Endothelial cell of umbilical vein (primary cell): ENCODE measurements at regions not wholly inside any gene's neighbourhood (a gene's known extent, or its start where the extent isn't known, plus 50 kb on each side); places are given as distances from the start of the nearest gene placed in this dataset.

ENCODE experiments used
- BruUV-seq: library from RNA; stranded (reverse); fragments of 400-500 nt; replicated peaks from 2 replicates; lab custom pipeline; 2021; lab: Mats Ljungman, UMichigan
- CTCF ChIA-PET: fragments of 300-600, 350-600 bp; sonication (Branson Sonifier 250); formaldehyde crosslinking; loops from one replicate; lab custom pipeline; 2021; ENCODE audit warnings: antibody characterized with exemption, inconsistent platforms; lab: Charles Lee
- POLR2A ChIA-PET: fragments of 300-600, 350-600 bp; sonication (Branson Sonifier 250); formaldehyde crosslinking; loops from one replicate; lab custom pipeline; 2021; ENCODE audit warnings: antibody characterized with exemption, inconsistent platforms; lab: Charles Lee
- DNase-seq: peaks from one replicate; pipeline ENCODE4 v3.0.0-alpha.2; 2011; ENCODE audit warnings: low read depth, low spot score
- FAIRE-seq: peaks from 2 replicates; lab custom pipeline; 2011; peaks lifted over from hg19 to GRCh38; lab: Jason Lieb, UNC
- H2AFZ ChIP-seq: 2 replicates; pipeline ENCODE4 v1.6.0; 2012; ENCODE audit warnings: low read depth, low read length, control low read depth, inconsistent platforms
- H3K27ac ChIP-seq: 2 replicates; pipeline ENCODE4 v1.5.1; 2011; ENCODE audit warnings: low read depth, mild to moderate bottlenecking, control low read depth, low read length, moderate library complexity; ENCODE audit not compliant: insufficient read depth
- H3K27me3 ChIP-seq, 2 experiments: 2 replicates each; pipeline versions ENCODE4 v1.6.0 to v1.6.1; 2011; ENCODE audit warnings: low read length in 2 of 2, mixed read lengths in 1 of 2; ENCODE audit not compliant: control insufficient read depth in 2 of 2, insufficient read depth in 2 of 2
- H3K36me3 ChIP-seq, 2 experiments: 2 replicates in 1 of 2; 3 replicates in 1 of 2; pipeline ENCODE4 v1.5.1; 2011; ENCODE audit warnings: low read length in 2 of 2, mild to moderate bottlenecking in 1 of 2, moderate library complexity in 1 of 2; ENCODE audit not compliant: control insufficient read depth in 2 of 2, insufficient read depth in 2 of 2; ENCODE audit errors: extremely low read depth in 1 of 2
- H3K4me1 ChIP-seq: 3 replicates; pipeline ENCODE4 v1.5.1; 2011; ENCODE audit warnings: mild to moderate bottlenecking, low read length; ENCODE audit not compliant: control insufficient read depth, insufficient read depth; ENCODE audit errors: extremely low read depth
- H3K4me2 ChIP-seq: 2 replicates; pipeline ENCODE4 v1.6.1; 2011; ENCODE audit warnings: low read length, control low read depth, mixed read lengths; ENCODE audit not compliant: insufficient read depth
- H3K4me3 ChIP-seq, 3 experiments: fragments of 200-600 bp in 1 of 3; sonication (generic), shearing (Covaris generic) in 1 of 3; replicated peaks in 1 of 3; 2 replicates each; pipeline ENCODE4 v1.5.1; 2011 to 2016; ENCODE audit warnings: control low read depth in 3 of 3, low read length in 3 of 3, mild to moderate bottlenecking in 2 of 3, inconsistent platforms in 1 of 3, low read depth in 1 of 3, moderate library complexity in 1 of 3; ENCODE audit not compliant: insufficient read depth in 1 of 3
- H3K79me2 ChIP-seq: 2 replicates; pipeline ENCODE4 v1.6.0; 2012; ENCODE audit warnings: low read length, inconsistent platforms; ENCODE audit not compliant: control insufficient read depth, insufficient read depth
- H3K9ac ChIP-seq: replicated peaks from 2 replicates; pipeline ENCODE3; 2011; ENCODE audit warnings: low read length, control low read depth; ENCODE audit not compliant: insufficient read depth; ENCODE audit errors: extremely low read depth
- H3K9me1 ChIP-seq: replicated peaks from 3 replicates; pipeline ENCODE4 v1.6.0; 2011; ENCODE audit warnings: mild to moderate bottlenecking, low read length; ENCODE audit not compliant: control insufficient read depth, insufficient read depth; ENCODE audit errors: extremely low read depth
- H3K9me3 ChIP-seq: replicated peaks from 2 replicates; pipeline ENCODE4 v1.5.1; 2012; ENCODE audit warnings: low read length, inconsistent platforms; ENCODE audit not compliant: control insufficient read depth, insufficient read depth
- H4K20me1 ChIP-seq: replicated peaks from 2 replicates; pipeline ENCODE3; 2011; ENCODE audit warnings: mild to moderate bottlenecking, low read length; ENCODE audit not compliant: control insufficient read depth, insufficient read depth; ENCODE audit errors: extremely low read depth
- EZH2 ChIP-seq: IDR thresholded peaks from 2 replicates; pipeline ENCODE4 v1.6.1; 2012; ENCODE audit warnings: borderline replicate concordance, low read depth, mild to moderate bottlenecking, moderate library complexity, low read length, inconsistent platforms; ENCODE audit not compliant: severe bottlenecking
- FOS ChIP-seq: IDR thresholded peaks from 2 replicates; pipeline ENCODE4 v1.6.1; 2011; ENCODE audit warnings: mild to moderate bottlenecking, low read length, moderate library complexity, borderline replicate concordance; ENCODE audit not compliant: insufficient read depth
- GATA2 ChIP-seq: IDR thresholded peaks from 2 replicates; pipeline ENCODE4 v1.7.0; 2011; ENCODE audit warnings: low read depth, mild to moderate bottlenecking, moderate library complexity, mixed read lengths, low read length; ENCODE audit not compliant: insufficient read length, insufficient read depth
- JUN ChIP-seq: IDR thresholded peaks from 2 replicates; pipeline ENCODE4 v1.6.1; 2011; ENCODE audit warnings: borderline replicate concordance, low read depth; ENCODE audit not compliant: insufficient read length, insufficient read depth
- MYC ChIP-seq: IDR thresholded peaks from one replicate; pipeline ENCODE4 v1.6.1; 2011; ENCODE audit warnings: mild to moderate bottlenecking, low read depth, low read length
- POLR2A ChIP-seq: IDR thresholded peaks from 2 replicates; pipeline ENCODE4 v1.6.1; 2012; ENCODE audit warnings: low read depth, mild to moderate bottlenecking, control low read depth, low read length
- POLR2AphosphoS5 ChIP-seq: IDR thresholded peaks from 2 replicates; pipeline ENCODE4 v1.6.1; 2012; ENCODE audit warnings: low read depth, mild to moderate bottlenecking, control low read depth, low read length, moderate library complexity; ENCODE audit not compliant: insufficient read depth
- dilution Hi-C: fragments of 300-500 bp; cut with MboI; formaldehyde crosslinking; loops from one replicate; pipeline ENCODE4 v1.15.0; 2019; ENCODE audit warnings: low sequenced_read_pairs; ENCODE audit not compliant: extremely low pct_ligation_motif_present
- intact Hi-C: fragments of 100-400 bp; cut with micrococcal nuclease; formaldehyde crosslinking; loops from one replicate; pipeline ENCODE4 v1.10.0; 2022
- TF ChIP-seq, protein P1 (sequence below), 2 donors: IDR thresholded peaks; 1 replicate in 1 of 2; 2 replicates in 1 of 2; pipeline ENCODE4 v1.5.1; 2011; ENCODE audit warnings: low read length in 2 of 2, mild to moderate bottlenecking in 2 of 2, moderate library complexity in 2 of 2, control low read depth in 1 of 2, inconsistent platforms in 1 of 2, low read depth in 1 of 2; ENCODE audit not compliant: insufficient read depth in 1 of 2; ENCODE audit errors: extremely low read depth in 1 of 2
- TF ChIP-seq, protein P2 (sequence below): IDR thresholded peaks from 2 replicates; pipeline ENCODE4 v1.6.1; 2011; ENCODE audit not compliant: insufficient read depth, insufficient read length

DNA sequence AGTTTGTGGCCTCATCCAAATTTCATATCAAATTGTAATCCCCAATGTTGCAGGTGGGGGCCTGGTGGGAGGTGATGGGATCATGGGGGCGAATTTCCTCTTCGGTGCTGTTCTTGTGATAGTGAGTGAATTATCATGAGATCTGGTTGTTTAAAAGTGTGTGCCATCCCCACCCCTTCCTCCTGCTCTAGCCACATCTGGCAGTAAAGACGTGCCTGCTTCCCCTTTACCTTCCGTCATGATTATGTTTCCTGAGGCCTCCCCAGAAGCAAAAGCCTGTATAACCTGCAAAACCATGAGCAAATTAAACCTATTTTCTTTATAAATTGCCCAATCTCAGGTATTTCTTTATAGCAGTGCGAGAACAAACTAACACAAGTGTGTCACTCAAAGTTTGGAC lies 71.0 kb upstream of the MOCS2 start:
- DNase-seq (no peak), FAIRE-seq (no peak)
- Histone ChIP-seq H3K79me2 (no peaks in the 10 kb centered on the region), H3K9me3 (no peaks in the 10 kb centered on the region), H3K27me3 (peaks cover 6% of the 10 kb centered on the region in 2 experiments), H3K36me3 (no peaks in the 10 kb centered on the region), H3K4me3 (no peak overlapping the region), H2AFZ (no peak overlapping the region), H3K9ac (no peak overlapping the region), H3K4me2 (no peak overlapping the region), H3K9me1 (no peaks in the 10 kb centered on the region), H3K4me1 (no peaks in the 10 kb centered on the region), H3K27ac (no peak overlapping the region), H4K20me1 (no peaks in the 10 kb centered on the region)
- dilution Hi-C loops (no loop called here), intact Hi-C loops (no loop called here)
- POLR2A ChIA-PET, result no interaction called here
- TF ChIP-seq JUN (no peak), MYC (no peak), EZH2 (no peak), POLR2AphosphoS5 (no peak), POLR2A (no peak), FOS (no peak), GATA2 (no peak)
- TF ChIP-seq, protein P1, sequence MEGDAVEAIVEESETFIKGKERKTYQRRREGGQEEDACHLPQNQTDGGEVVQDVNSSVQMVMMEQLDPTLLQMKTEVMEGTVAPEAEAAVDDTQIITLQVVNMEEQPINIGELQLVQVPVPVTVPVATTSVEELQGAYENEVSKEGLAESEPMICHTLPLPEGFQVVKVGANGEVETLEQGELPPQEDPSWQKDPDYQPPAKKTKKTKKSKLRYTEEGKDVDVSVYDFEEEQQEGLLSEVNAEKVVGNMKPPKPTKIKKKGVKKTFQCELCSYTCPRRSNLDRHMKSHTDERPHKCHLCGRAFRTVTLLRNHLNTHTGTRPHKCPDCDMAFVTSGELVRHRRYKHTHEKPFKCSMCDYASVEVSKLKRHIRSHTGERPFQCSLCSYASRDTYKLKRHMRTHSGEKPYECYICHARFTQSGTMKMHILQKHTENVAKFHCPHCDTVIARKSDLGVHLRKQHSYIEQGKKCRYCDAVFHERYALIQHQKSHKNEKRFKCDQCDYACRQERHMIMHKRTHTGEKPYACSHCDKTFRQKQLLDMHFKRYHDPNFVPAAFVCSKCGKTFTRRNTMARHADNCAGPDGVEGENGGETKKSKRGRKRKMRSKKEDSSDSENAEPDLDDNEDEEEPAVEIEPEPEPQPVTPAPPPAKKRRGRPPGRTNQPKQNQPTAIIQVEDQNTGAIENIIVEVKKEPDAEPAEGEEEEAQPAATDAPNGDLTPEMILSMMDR (IDR thresholded peaks at IDR 0.05; ENCODE audit: extremely low read depth in 1 of 2, insufficient read depth in 1 of 2, low read depth in 1 of 2, low read length in 2 of 2), result no peak
- TF ChIP-seq, protein P2, sequence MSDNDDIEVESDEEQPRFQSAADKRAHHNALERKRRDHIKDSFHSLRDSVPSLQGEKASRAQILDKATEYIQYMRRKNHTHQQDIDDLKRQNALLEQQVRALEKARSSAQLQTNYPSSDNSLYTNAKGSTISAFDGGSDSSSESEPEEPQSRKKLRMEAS, result no peak
- no TSS peak for BruUV-seq
- CTCF ChIA-PET, result no interaction called here
